PC-3 (cell line): ENCODE measurements at regions not wholly inside any gene's neighbourhood (a gene's known extent, or its start where the extent isn't known, plus 50 kb on each side); places are given as distances from the start of the nearest gene placed in this dataset.

Source experiments
- ATAC-seq: fragments of 200-7000 bp; cut with Tn5 transposase; 2 replicates; pipeline ENCODE4 v1.9.1; 2020; ENCODE audit warnings: mild to moderate bottlenecking, moderate library complexity
- BruUV-seq: library from RNA; stranded (reverse); fragments of 400-500 nt; replicated peaks from 2 replicates; lab custom pipeline; 2021; lab: Mats Ljungman, UMichigan
- CTCF ChIA-PET: fragments of 300-600 bp; sonication (Branson Sonifier 250); formaldehyde crosslinking; loops from one replicate; lab custom pipeline; 2022; ENCODE audit warnings: antibody characterized with exemption; lab: Charles Lee
- POLR2A ChIA-PET: fragments of 300-600 bp; sonication (Branson Sonifier 250); formaldehyde crosslinking; loops from one replicate; lab custom pipeline; 2022; ENCODE audit warnings: antibody characterized with exemption; ENCODE audit not compliant: unreplicated experiment; lab: Charles Lee
- DNase-seq: peaks from one replicate; pipeline ENCODE4 v3.0.0-alpha.2; 2015
- H2AFZ ChIP-seq: fragments of 300-600 bp; sonication (generic); 2 replicates; pipeline ENCODE4 v1.6.0; 2016; ENCODE audit warnings: antibody characterized with exemption, low read length
- H3F3A ChIP-seq: fragments of 300-600 bp; sonication (generic); one replicate; pipeline ENCODE4 v1.6.0; 2017; ENCODE audit warnings: antibody characterized with exemption, low read length, control low read depth, mild to moderate bottlenecking; ENCODE audit not compliant: unreplicated experiment
- H3K27ac ChIP-seq: fragments of 300-600 bp; sonication (generic); 2 replicates; pipeline ENCODE4 v1.5.1; 2016; ENCODE audit warnings: mild to moderate bottlenecking, low read length
- H3K27me3 ChIP-seq: fragments of 300-600 bp; sonication (generic); 2 replicates; pipeline ENCODE4 v1.6.1; 2016; ENCODE audit warnings: low read length, mixed read lengths
- H3K36me3 ChIP-seq: fragments of 300-600 bp; sonication (generic); 2 replicates; pipeline ENCODE4 v1.6.1; 2016; ENCODE audit warnings: low read depth, mixed run types, low read length, mixed read lengths
- H3K4me1 ChIP-seq: fragments of 300-600 bp; sonication (generic); 2 replicates; pipeline ENCODE4 v1.5.1; 2016; ENCODE audit warnings: low read length; ENCODE audit not compliant: insufficient read depth
- H3K4me2 ChIP-seq: fragments of 300-600 bp; sonication (generic); 2 replicates; pipeline ENCODE4 v1.6.0; 2016; ENCODE audit warnings: low read length
- H3K4me3 ChIP-seq: fragments of 300-600 bp; sonication (generic); 2 replicates; pipeline ENCODE4 v1.5.1; 2016; ENCODE audit warnings: mild to moderate bottlenecking, low read length, mixed read lengths
- H3K79me2 ChIP-seq: fragments of 300-600 bp; sonication (generic); 2 replicates; pipeline ENCODE4 v1.6.1; 2017; ENCODE audit warnings: low read length, mixed read lengths
- H3K9ac ChIP-seq: fragments of 300-600 bp; sonication (generic); 2 replicates; pipeline ENCODE4 v1.6.0; 2016; ENCODE audit warnings: mild to moderate bottlenecking, low read length
- H3K9me2 ChIP-seq: fragments of 300-600 bp; sonication (generic); replicated peaks from 2 replicates; pipeline ENCODE4 v1.6.1; 2016; ENCODE audit warnings: mixed run types, low read length, mixed read lengths
- H3K9me3 ChIP-seq: fragments of 300-600 bp; sonication (generic); 2 replicates; pipeline ENCODE4 v1.6.1; 2016; ENCODE audit warnings: low read length, mixed read lengths
- H4K20me1 ChIP-seq: fragments of 300-600 bp; sonication (generic); 2 replicates; pipeline ENCODE4 v1.6.1; 2016; ENCODE audit warnings: low read length, mixed read lengths
- CTCF ChIP-seq: fragments of 300-600 bp; sonication (generic); conservative IDR thresholded peaks from 2 replicates; pipeline ENCODE4 v1.5.1; 2017; ENCODE audit warnings: antibody characterized with exemption, low read depth, mild to moderate bottlenecking, low read length
- EZH2 ChIP-seq: fragments of 300-600 bp; sonication (generic); IDR thresholded peaks from one replicate; pipeline ENCODE4 v1.6.1; 2017; ENCODE audit warnings: antibody characterized with exemption, mild to moderate bottlenecking, low read length; ENCODE audit not compliant: unreplicated experiment
- EZH2phosphoT487 ChIP-seq: fragments of 300-600 bp; sonication (generic); IDR thresholded peaks from 2 replicates; pipeline ENCODE4 v1.6.1; 2018; ENCODE audit warnings: mild to moderate bottlenecking, antibody characterized with exemption, low read length, borderline replicate concordance
- intact Hi-C: fragments of 100-400 bp; cut with micrococcal nuclease; formaldehyde crosslinking; loops from 2 replicates; pipeline ENCODE4 v1.9.0; 2023

- H3K27ac ChIP-seq, result no peak overlapping the region
- H3K9me3 ChIP-seq, result no peaks in the 10 kb centered on the region
- TF ChIP-seq EZH2phosphoT487 (no peak), CTCF (no peak), EZH2 (no peak)
- peaks cover 11% of the 10 kb centered on the region for H3F3A ChIP-seq
- no TSS peak for BruUV-seq
- H3K27me3 ChIP-seq, result no peaks in the 10 kb centered on the region
- H3K36me3 ChIP-seq, result no peaks in the 10 kb centered on the region
- ChIA-PET POLR2A (no interaction called here), CTCF (no interaction called here)
- H3K9ac ChIP-seq, result no peak overlapping the region
- H3K4me3 ChIP-seq, result no peak overlapping the region
- ATAC-seq, result no peak
- no peaks in the 10 kb centered on the region for H3K9me2 ChIP-seq
- H4K20me1 ChIP-seq, result no peaks in the 10 kb centered on the region
- intact Hi-C loops, result no loop called here
- no peak for DNase-seq
- no peak overlapping the region for H3K4me2 ChIP-seq
- peaks cover 15% of the 10 kb centered on the region for H3K4me1 ChIP-seq
- H3K79me2 ChIP-seq, result no peaks in the 10 kb centered on the region
- no peak overlapping the region for H2AFZ ChIP-seq
Measured at GRCh38 chr4:176967586-176967985, 174.9 kb upstream of the VEGFC start.

GRCh38 chr4:176968094-176968493, 175.4 kb upstream of the VEGFC start:
- ATAC-seq (no peak), DNase-seq (no peak)
- Histone ChIP-seq H3K27me3 (no peaks in the 10 kb centered on the region), H3K4me3 (no peak overlapping the region), H2AFZ (no peak overlapping the region), H3K4me2 (no peak overlapping the region), H3K4me1 (peaks cover 20% of the 10 kb centered on the region), H3K9ac (no peak overlapping the region), H3K27ac (no peak overlapping the region), H3K36me3 (no peaks in the 10 kb centered on the region), H3K9me2 (no peaks in the 10 kb centered on the region), H4K20me1 (no peaks in the 10 kb centered on the region), H3K9me3 (no peaks in the 10 kb centered on the region), H3K79me2 (no peaks in the 10 kb centered on the region), H3F3A (peaks cover 11% of the 10 kb centered on the region)
- intact Hi-C loops, result no loop called here
- TF ChIP-seq CTCF, result no peak
- no peak for TF ChIP-seq EZH2
- TF ChIP-seq EZH2phosphoT487, result no peak
- POLR2A ChIA-PET, result no interaction called here
- BruUV-seq, result no TSS peak
- CTCF ChIA-PET, result no interaction called here

GRCh38 chr4:176969011-176969410, 176.3 kb upstream of the VEGFC start:
- no peaks in the 10 kb centered on the region for H3K27me3 ChIP-seq
- ChIA-PET CTCF (no interaction called here), POLR2A (no interaction called here)
- peaks cover 21% of the 10 kb centered on the region for H3K4me1 ChIP-seq
- no peaks in the 10 kb centered on the region for H3K9me3 ChIP-seq
- intact Hi-C loops, result no loop called here
- DNase-seq, result no peak
- peaks cover 11% of the 10 kb centered on the region for H3F3A ChIP-seq
- no peak overlapping the region for H3K9ac ChIP-seq
- H3K4me3 ChIP-seq, result no peak overlapping the region
- ATAC-seq, result no peak
- H3K79me2 ChIP-seq, result no peaks in the 10 kb centered on the region
- BruUV-seq, result no TSS peak
- no peaks in the 10 kb centered on the region for H3K36me3 ChIP-seq
- no peak overlapping the region for H3K27ac ChIP-seq
- TF ChIP-seq EZH2, result no peak
- no peak for TF ChIP-seq EZH2phosphoT487
- TF ChIP-seq CTCF, result no peak
- H4K20me1 ChIP-seq, result no peaks in the 10 kb centered on the region
- no peak overlapping the region for H3K4me2 ChIP-seq
- H3K9me2 ChIP-seq, result no peaks in the 10 kb centered on the region
- no peak overlapping the region for H2AFZ ChIP-seq
